ENCODE measurements at regions not wholly inside any gene's neighbourhood (a gene's known extent, or its start where the extent isn't known, plus 50 kb on each side); places are given as distances from the start of the nearest gene placed in this dataset.

GRCh38 chr16:76639685-76640289, 362.6 kb downstream of the CNTNAP4 start:
- WGBS = 57% methylated on average over 10 of the region's 10 CpGs
- intact Hi-C loops (cut with DNase I) = no loop called here

GRCh38 chr16:76650582-76650981, 373.4 kb downstream of the CNTNAP4 start:
- WGBS = 55% methylated on average over 3 of the region's 3 CpGs
- no peaks in the 10 kb centered on the region for H3K36me3 ChIP-seq
- H3K4me3 ChIP-seq = no peak overlapping the region
- no peaks in the 10 kb centered on the region for H3K9me3 ChIP-seq
- no peak overlapping the region for H3K27ac ChIP-seq (replicated peaks in 1 of 4)
- no peaks in the 10 kb centered on the region for H3K4me1 ChIP-seq
- no peak for TF ChIP-seq EP300 (IDR thresholded peaks at IDR 0.05)
- no peak for DNase-seq (ENCODE audit: extremely low spot score)
- intact Hi-C loops (cut with DNase I) = loop anchor here (5.0 kb wide), 1 partner anchor 858 kb away; no protein-coding TSS in a partner anchor
- H3K27me3 ChIP-seq = no peaks in the 10 kb centered on the region

More at GRCh38 chr16:76639685-76640289, 362.6 kb downstream of the CNTNAP4 start:
- TF ChIP-seq, protein P1, sequence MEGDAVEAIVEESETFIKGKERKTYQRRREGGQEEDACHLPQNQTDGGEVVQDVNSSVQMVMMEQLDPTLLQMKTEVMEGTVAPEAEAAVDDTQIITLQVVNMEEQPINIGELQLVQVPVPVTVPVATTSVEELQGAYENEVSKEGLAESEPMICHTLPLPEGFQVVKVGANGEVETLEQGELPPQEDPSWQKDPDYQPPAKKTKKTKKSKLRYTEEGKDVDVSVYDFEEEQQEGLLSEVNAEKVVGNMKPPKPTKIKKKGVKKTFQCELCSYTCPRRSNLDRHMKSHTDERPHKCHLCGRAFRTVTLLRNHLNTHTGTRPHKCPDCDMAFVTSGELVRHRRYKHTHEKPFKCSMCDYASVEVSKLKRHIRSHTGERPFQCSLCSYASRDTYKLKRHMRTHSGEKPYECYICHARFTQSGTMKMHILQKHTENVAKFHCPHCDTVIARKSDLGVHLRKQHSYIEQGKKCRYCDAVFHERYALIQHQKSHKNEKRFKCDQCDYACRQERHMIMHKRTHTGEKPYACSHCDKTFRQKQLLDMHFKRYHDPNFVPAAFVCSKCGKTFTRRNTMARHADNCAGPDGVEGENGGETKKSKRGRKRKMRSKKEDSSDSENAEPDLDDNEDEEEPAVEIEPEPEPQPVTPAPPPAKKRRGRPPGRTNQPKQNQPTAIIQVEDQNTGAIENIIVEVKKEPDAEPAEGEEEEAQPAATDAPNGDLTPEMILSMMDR (IDR thresholded peaks at IDR 0.05) = no peak
- TF ChIP-seq POLR2A (IDR thresholded peaks at IDR 0.05; ENCODE audit: low read depth) (no peak), POLR2AphosphoS5 (IDR thresholded peaks at IDR 0.05) (no peak), EP300 (IDR thresholded peaks at IDR 0.05) (no peak)
- Histone ChIP-seq H3K36me3 (no peaks in the 10 kb centered on the region), H3K27me3 (no peaks in the 10 kb centered on the region), H3K27ac (replicated peaks in 1 of 4) (no peak overlapping the region), H3K4me3 (no peak overlapping the region), H3K4me1 (no peaks in the 10 kb centered on the region), H3K9me3 (no peaks in the 10 kb centered on the region)
- no peak for DNase-seq (ENCODE audit: extremely low spot score)

- Histone ChIP-seq H3K4me1 (no peaks in the 10 kb centered on the region), H3K4me3 (no peak overlapping the region), H3K27ac (replicated peaks in 1 of 4) (no peak overlapping the region), H3K9me3 (no peaks in the 10 kb centered on the region), H3K27me3 (no peaks in the 10 kb centered on the region), H3K36me3 (no peaks in the 10 kb centered on the region)
- DNase-seq (ENCODE audit: extremely low spot score) = no peak
- 0% methylated on average over 3 of the region's 3 CpGs for WGBS
- TF ChIP-seq POLR2A (IDR thresholded peaks at IDR 0.05; ENCODE audit: low read depth) = no peak
- TF ChIP-seq, protein P1 (IDR thresholded peaks at IDR 0.05) = peak in 2 of 3 experiments; percentile 23 to 52
- intact Hi-C loops (cut with DNase I) = loop anchor here (5.0 kb wide), 1 partner anchor 861 kb away; no protein-coding TSS in a partner anchor
Observed at GRCh38 chr16:76653390-76654026, 376.3 kb downstream of the CNTNAP4 start.

- no peaks in the 10 kb centered on the region for H3K4me1 ChIP-seq
- H3K4me3 ChIP-seq = no peak overlapping the region
- WGBS = 57% methylated on average over 4 of the region's 4 CpGs
- no peak overlapping the region for H3K27ac ChIP-seq (replicated peaks in 1 of 4)
- TF ChIP-seq EP300 (IDR thresholded peaks at IDR 0.05) = no peak
- DNase-seq (ENCODE audit: extremely low spot score) = no peak
- no peaks in the 10 kb centered on the region for H3K36me3 ChIP-seq
- no peaks in the 10 kb centered on the region for H3K9me3 ChIP-seq
- H3K27me3 ChIP-seq = no peaks in the 10 kb centered on the region
- intact Hi-C loops (cut with DNase I) = loop anchor here (5.0 kb wide), 1 partner anchor 862 kb away; no protein-coding TSS in a partner anchor
Observed at GRCh38 chr16:76654088-76654820, 377.1 kb downstream of the CNTNAP4 start.

GRCh38 chr16:76656994-76657393, 379.8 kb downstream of the CNTNAP4 start:
- no peak for DNase-seq (ENCODE audit: extremely low spot score)
- no peak overlapping the region for H3K4me3 ChIP-seq
- TF ChIP-seq, protein P1 (IDR thresholded peaks at IDR 0.05) = no peak
- TF ChIP-seq POLR2A (IDR thresholded peaks at IDR 0.05; ENCODE audit: low read depth) (no peak), POLR2AphosphoS5 (IDR thresholded peaks at IDR 0.05) (no peak), EP300 (IDR thresholded peaks at IDR 0.05) (no peak)
- WGBS = 73% methylated on average over 6 of the region's 6 CpGs
- no peak overlapping the region for H3K27ac ChIP-seq (replicated peaks in 1 of 4)
- H3K27me3 ChIP-seq = no peaks in the 10 kb centered on the region
- H3K4me1 ChIP-seq = no peaks in the 10 kb centered on the region
- intact Hi-C loops (cut with DNase I) = no loop called here
- no peaks in the 10 kb centered on the region for H3K9me3 ChIP-seq
- no peaks in the 10 kb centered on the region for H3K36me3 ChIP-seq
